Astrocyte of the spinal cord (primary cell): ENCODE measurements at regions not wholly inside any gene's neighbourhood (a gene's known extent, or its start where the extent isn't known, plus 50 kb on each side); places are given as distances from the start of the nearest gene placed in this dataset.

Experiments used
- DNase-seq: peaks from one replicate; pipeline ENCODE4 v3.0.0; 2011; ENCODE audit warnings: low read depth, low spot score
- H3K4me3 ChIP-seq: 2 replicates; pipeline ENCODE4 v1.5.1; 2011; ENCODE audit warnings: low read depth, mild to moderate bottlenecking, low read length, moderate library complexity
- in situ Hi-C: cut with HindIII; loops from 2 replicates; pipeline ENCODE4 v1.10.0; 2017; ENCODE audit warnings: low sequenced_read_pairs
- TF ChIP-seq, protein P1 (sequence below): IDR thresholded peaks from 2 replicates; pipeline ENCODE4 v1.5.1; 2012; ENCODE audit warnings: low read depth, mild to moderate bottlenecking, low read length, inconsistent platforms

DNA sequence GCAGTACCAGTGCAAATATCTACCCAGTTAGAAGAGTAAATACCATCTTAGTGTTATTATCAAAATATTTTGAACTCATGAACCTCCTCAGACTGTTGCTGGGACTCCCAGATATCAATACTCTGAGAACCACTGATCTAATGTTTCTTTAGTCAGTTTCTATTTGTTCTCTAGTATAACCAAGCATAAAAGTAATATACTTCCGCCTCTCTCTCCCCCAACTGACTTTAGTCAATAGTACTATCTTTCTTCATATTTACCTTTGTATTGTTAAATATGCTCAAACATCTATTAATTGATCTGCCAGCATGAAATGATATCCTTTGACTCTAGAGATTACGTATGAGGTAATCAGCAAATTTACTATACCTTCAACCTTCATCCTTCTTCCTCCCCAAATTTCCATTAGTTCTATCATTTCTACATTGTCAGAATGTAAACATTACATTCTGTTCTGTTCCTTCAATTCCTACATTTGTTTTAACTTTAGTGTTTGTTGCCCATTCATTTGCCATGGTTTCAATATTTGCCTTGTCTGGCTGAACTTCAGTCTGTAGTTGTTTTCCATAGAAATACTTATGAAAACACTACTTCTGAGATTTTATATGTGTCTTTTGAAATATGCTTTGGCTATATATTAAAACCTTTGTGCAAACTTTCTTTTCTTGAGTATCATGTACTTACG, 192.5 kb upstream of the PDE3A start:
- no peak for DNase-seq
- no peak overlapping the region for H3K4me3 ChIP-seq
- in situ Hi-C loops = no loop called here
- TF ChIP-seq, protein P1, sequence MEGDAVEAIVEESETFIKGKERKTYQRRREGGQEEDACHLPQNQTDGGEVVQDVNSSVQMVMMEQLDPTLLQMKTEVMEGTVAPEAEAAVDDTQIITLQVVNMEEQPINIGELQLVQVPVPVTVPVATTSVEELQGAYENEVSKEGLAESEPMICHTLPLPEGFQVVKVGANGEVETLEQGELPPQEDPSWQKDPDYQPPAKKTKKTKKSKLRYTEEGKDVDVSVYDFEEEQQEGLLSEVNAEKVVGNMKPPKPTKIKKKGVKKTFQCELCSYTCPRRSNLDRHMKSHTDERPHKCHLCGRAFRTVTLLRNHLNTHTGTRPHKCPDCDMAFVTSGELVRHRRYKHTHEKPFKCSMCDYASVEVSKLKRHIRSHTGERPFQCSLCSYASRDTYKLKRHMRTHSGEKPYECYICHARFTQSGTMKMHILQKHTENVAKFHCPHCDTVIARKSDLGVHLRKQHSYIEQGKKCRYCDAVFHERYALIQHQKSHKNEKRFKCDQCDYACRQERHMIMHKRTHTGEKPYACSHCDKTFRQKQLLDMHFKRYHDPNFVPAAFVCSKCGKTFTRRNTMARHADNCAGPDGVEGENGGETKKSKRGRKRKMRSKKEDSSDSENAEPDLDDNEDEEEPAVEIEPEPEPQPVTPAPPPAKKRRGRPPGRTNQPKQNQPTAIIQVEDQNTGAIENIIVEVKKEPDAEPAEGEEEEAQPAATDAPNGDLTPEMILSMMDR = no peak

DNA sequence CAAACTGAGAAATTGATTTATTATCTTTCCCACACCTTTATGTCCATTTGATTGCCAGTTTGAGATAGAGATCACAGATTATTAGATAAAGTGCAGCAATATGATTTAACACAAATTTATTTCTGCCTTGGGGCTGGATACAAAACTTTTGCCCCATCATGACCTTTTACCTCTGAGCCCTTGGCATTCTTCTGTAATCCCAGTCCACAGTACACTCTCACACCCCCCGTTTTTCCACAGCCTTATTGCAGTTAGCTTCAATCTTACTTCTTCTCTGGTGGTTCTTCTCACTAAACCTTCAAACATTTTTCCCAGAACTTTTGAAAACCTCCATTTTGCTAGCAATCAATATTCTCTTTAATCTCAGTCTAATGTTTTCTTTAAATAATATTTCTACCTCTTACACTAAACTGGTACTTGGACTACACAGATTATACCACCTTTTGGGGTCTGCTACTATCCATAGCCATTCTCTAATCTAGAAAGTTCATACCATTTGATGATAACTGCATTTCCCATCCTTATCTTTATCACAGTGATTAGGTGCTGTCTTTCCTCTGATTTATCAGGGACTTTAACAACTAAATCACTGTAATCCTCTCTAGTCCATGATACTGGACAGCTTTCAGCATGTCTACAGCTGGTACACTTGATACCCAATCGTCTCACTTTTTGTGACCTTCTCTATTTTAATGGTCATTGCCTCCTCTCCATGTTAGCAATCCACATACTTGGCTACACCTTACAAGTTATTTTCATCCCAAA, 186.7 kb upstream of the PDE3A start:
- TF ChIP-seq, protein P1 = no peak

DNA sequence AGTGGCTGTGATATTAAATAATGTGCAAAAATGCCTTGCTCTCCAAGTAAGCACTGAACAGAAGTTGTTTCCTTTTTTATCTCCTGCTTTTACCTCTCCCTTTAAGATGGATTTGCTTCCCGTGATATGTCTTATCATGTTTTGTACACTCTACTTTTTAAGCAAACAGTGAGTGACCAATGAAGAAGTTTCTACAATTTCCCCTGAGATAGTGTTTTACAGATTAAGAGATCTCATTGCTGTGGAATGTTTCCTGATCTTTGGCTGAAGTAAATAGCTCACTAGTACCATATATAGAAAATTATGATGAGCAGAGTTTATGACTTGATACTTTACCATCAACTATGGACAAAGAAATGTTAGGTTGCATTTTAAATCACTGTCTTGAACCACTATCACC, 184.8 kb upstream of the PDE3A start:
- H3K4me3 ChIP-seq = no peak overlapping the region
- TF ChIP-seq, protein P1 = no peak
- in situ Hi-C loops = no loop called here
- peak; percentile 41 for DNase-seq

More for the DNA sequence above, 186.7 kb upstream of the PDE3A start:
- DNase-seq = no peak
- H3K4me3 ChIP-seq = no peak overlapping the region
- in situ Hi-C loops = no loop called here

DNA sequence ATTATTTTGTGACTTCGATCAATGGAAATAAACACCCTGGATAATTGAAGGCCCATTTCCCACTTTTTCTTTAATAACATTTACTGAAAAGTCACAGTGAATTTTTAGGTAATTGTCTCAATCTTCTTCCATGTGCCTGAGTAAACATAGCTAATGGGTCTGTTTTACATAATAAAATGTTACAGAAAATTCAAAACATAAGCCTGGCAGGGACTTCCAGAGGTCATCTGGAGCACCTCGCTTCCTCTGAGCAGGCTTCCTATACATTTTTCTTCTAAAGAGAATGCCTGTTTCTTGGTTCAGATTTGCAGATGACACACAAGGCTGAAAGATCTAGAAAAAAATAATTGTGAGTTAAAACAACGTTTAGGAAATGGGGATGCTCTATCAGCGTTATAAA, 183.8 kb upstream of the PDE3A start:
- in situ Hi-C loops = no loop called here

DNA sequence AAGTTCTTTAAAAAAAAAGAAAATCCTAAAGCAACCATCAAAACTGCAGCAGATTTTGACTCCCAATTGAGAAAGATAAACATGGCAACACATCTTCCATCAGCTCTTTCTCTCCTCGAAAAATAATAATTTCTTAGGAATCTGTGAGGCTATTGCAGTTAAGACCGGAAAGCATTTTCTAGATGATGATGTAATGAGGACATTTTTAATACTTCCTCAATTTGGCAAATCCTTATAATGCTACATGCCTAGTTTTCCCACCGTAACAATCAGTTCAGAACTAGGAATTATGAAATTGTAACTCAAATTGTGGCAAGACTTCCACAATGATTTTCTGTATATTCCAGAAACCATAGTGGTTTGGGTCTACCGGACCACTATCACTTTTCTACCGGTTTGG, 180.9 kb upstream of the PDE3A start:
- H3K4me3 ChIP-seq = no peak overlapping the region
- in situ Hi-C loops = no loop called here

More for the DNA sequence above, 183.8 kb upstream of the PDE3A start:
- TF ChIP-seq, protein P1 = no peak
- no peak for DNase-seq
- no peak overlapping the region for H3K4me3 ChIP-seq

DNA sequence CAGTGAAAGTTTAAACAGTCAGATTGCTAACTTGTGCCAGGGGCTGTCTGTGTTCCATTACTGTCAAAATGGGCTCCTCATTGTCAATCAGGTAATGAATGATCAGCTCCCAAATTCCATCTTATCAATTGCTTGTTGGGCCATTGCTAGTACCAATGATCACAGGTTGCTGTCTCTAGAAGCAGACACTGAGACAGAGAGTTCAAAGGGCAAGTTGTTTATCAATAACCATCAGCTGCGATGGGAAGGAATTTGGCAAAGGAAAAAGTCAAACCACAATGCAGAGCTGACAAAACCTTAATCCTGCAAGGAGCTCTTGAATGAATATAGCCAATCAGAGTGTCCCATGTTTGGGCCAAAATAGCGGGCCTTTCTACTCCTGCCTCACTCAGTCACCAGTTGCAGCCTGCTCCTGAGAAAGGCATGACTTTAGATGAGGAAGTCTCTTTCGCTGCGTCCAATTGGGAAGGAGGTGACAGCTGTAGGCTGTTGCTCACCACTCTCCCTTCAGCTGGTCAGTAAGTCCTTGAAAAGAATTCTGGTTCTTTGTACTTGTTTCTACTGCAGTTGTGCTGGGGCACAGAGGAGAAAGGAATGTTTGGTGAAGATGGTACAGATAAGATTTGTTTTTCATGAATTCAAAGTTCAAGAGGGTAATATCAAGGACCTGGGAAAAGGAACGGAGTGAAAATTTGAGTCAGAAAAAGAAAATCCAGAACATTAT, 179.2 kb upstream of the PDE3A start:
- no peak for DNase-seq
- TF ChIP-seq, protein P1 = no peak
- in situ Hi-C loops = no loop called here
- H3K4me3 ChIP-seq = no peak overlapping the region

More for the DNA sequence above, 180.9 kb upstream of the PDE3A start:
- TF ChIP-seq, protein P1 = no peak
- DNase-seq = no peak
